Heart left ventricle (tissue), 16 donors: ENCODE measurements at regions not wholly inside any gene's neighbourhood (a gene's known extent, or its start where the extent isn't known, plus 50 kb on each side); places are given as distances from the start of the nearest gene placed in this dataset.
"Not testable (repeated sequence)": the region's sequence is repeated elsewhere in the genome, so short reads cannot be mapped to it uniquely, and the experiment has no call there.

Source experiments
- ATAC-seq, 4 donors: fragments of 200-7000 bp; cut with Tn5 transposase; one replicate each; pipeline ENCODE4 v1.9.1; 2020 to 2022; ENCODE audit warnings: moderate library complexity in 4 of 4, mild to moderate bottlenecking in 3 of 4, moderate number of reproducible peaks in 1 of 4
- DNase-seq, 5 donors: peaks; one replicate each; pipeline ENCODE4 v3.0.0-alpha.2; 2020
- H3K27ac ChIP-seq, 12 donors: fragments of 200-600 bp; sonication (generic) in 4 of 12; one replicate each; pipeline versions ENCODE4 v1.5.0 to v1.8.0; 2016 to 2022; ENCODE audit warnings: mild to moderate bottlenecking in 2 of 12
- H3K27me3 ChIP-seq, 9 donors: fragments of 200-600 bp; sonication (generic) in 2 of 9; one replicate each; pipeline versions ENCODE4 v1.5.1 to v1.8.0; 2016 to 2022; ENCODE audit warnings: mild to moderate bottlenecking in 3 of 9
- H3K36me3 ChIP-seq, 9 donors: fragments of 200-600 bp; sonication (generic) in 2 of 9; one replicate each; pipeline versions ENCODE4 v1.5.0 to v1.8.0; 2018 to 2022; ENCODE audit warnings: mild to moderate bottlenecking in 2 of 9
- H3K4me1 ChIP-seq, 12 donors: fragments of 200-600 bp; sonication (generic) in 4 of 12; one replicate each; pipeline versions ENCODE4 v1.5.0 to v1.8.0; 2016 to 2022; ENCODE audit warnings: mild to moderate bottlenecking in 3 of 12
- H3K4me3 ChIP-seq, 12 donors: fragments of 200-600 bp; sonication (generic) in 4 of 12; one replicate each; pipeline versions ENCODE4 v1.5.0 to v1.8.0; 2017 to 2022; ENCODE audit warnings: mild to moderate bottlenecking in 9 of 12, moderate library complexity in 4 of 12
- H3K9me3 ChIP-seq, 12 donors: fragments of 200-600 bp; sonication (generic) in 4 of 12; one replicate each; pipeline versions ENCODE4 v1.5.0 to v1.8.0; 2016 to 2022; ENCODE audit warnings: mild to moderate bottlenecking in 1 of 12
- POLR2A ChIP-seq, 2 donors: fragments of 450-650 bp; IDR thresholded peaks; one replicate each; pipeline ENCODE4 v1.6.1; 2017; ENCODE audit warnings: antibody characterized with exemption in 2 of 2, mild to moderate bottlenecking in 2 of 2, moderate library complexity in 2 of 2
- WGBS, 4 donors: extraction: QIAGEN DNeasy Blood & Tissue Kit in 2 of 4; methylation state at CpG; one replicate each; pipeline versions ENCODE4 v1.1.5 to v1.1.7; 2013 to 2018; 5-methylcytosine and 5-hydroxymethylcytosine counted together
- intact Hi-C, 10 donors: fragments of 100-400 bp; cut with DNase I; formaldehyde crosslinking; loops; one replicate each; pipeline versions ENCODE4 v1.11.1 to v1.14.2; 2022
- TF ChIP-seq, protein P1 (sequence below), 12 donors: fragments of 200-600 bp; sonication (generic) in 4 of 12; IDR thresholded peaks; one replicate each; pipeline versions ENCODE4 v1.5.0 to v1.8.0; 2018 to 2022; ENCODE audit warnings: antibody characterized with exemption in 12 of 12, mild to moderate bottlenecking in 5 of 12
- donor health status: ischemic (EF 13 %, LVEDD 7.1; RV severe dilation, severe dysfunction).
- donor health status: healthy with polysubstance abuse.
- donor health status: DM: no; HTN: yes; CAD: no.
- donor health status: DM: no; HTN: no; CAD: no.
- donor health status: ischemic (EF 25% LVEDD 6.9; RV normal size, moderate dysfunction).
- donor health status: ischemic (EF 25% LVEDD 5.7; RV mildly dilated, moderate dysfunction).
- donor health status: healthy.
- donor health status: DM: yes; HTN: yes; CAD: no.
- donor health status: ischemic (EF 35%, LVEDD 5.7; RV mildly dilated, moderate dysfunction).
- donor health status: nonischemic (EF 11% LVEDD 7.7; RV severe dilation, severe dysfunction).
- donor health status: DM: yes; HTN: yes; CAD: no.
- donor health status: PGD.
- donor health status: ischemic (EF 29% LVEDD 5.4; RV normal size, mild dysfunction).
- donor health status: nonischemic (EF 23%, LVEDD 6.1; RV moderate dilation, normal function).

DNA sequence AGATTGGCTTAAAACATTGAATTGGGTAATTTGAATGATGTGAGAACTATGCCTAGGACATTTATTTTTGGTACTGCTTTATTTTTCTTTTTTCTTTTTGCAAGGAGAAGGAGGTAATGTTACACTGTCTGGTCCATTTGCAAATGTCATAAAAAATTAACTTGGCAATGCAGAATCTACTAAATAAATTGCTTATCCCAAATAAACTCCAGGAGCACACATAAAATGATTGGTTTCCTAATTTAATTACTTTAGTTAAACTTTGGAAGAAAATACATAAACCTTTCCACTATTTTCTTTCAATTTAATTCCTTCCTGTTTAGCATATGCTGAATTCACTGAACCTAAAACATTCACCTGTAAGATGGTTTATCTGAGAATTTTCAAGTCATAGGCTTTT is 238.4 kb upstream of the ETAA1 start:
- Histone ChIP-seq H3K9me3 (no peaks in the 10 kb centered on the region), H3K36me3 (no peaks in the 10 kb centered on the region), H3K4me3 (no peak overlapping the region), H3K27me3 (no peaks in the 10 kb centered on the region), H3K4me1 (no peaks in the 10 kb centered on the region), H3K27ac (no peak overlapping the region)
- no peak for DNase-seq
- TF ChIP-seq, protein P1, sequence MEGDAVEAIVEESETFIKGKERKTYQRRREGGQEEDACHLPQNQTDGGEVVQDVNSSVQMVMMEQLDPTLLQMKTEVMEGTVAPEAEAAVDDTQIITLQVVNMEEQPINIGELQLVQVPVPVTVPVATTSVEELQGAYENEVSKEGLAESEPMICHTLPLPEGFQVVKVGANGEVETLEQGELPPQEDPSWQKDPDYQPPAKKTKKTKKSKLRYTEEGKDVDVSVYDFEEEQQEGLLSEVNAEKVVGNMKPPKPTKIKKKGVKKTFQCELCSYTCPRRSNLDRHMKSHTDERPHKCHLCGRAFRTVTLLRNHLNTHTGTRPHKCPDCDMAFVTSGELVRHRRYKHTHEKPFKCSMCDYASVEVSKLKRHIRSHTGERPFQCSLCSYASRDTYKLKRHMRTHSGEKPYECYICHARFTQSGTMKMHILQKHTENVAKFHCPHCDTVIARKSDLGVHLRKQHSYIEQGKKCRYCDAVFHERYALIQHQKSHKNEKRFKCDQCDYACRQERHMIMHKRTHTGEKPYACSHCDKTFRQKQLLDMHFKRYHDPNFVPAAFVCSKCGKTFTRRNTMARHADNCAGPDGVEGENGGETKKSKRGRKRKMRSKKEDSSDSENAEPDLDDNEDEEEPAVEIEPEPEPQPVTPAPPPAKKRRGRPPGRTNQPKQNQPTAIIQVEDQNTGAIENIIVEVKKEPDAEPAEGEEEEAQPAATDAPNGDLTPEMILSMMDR (IDR thresholded peaks at IDR 0.05), result no peak
- TF ChIP-seq POLR2A (IDR thresholded peaks at IDR 0.05), result no peak
- no peak for ATAC-seq
- intact Hi-C loops, result no loop called here

DNA sequence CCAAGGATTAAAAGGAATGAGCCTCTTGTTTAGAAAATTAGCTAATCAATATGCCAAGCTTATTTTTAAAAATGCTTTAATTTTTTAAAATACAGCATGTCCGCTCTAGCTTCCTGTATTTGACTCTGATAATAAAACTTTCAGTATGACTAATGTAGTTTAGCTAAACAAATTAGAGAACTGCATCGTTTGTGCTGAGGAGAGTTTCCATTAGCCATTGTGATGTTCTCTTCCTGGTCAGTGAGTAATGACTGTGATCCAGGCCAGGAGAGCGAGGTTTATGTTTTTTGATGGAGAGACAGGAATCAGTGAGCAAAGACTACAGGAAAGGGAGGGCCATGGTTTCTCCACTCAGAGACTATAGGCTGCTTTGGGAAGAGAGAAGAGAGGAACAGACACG is 237.2 kb upstream of the ETAA1 start:
- H3K27me3 ChIP-seq, result no peaks in the 10 kb centered on the region
- no peak for ATAC-seq
- no peak overlapping the region for H3K4me3 ChIP-seq
- TF ChIP-seq POLR2A (IDR thresholded peaks at IDR 0.05), result no peak
- TF ChIP-seq, protein P1 (IDR thresholded peaks at IDR 0.05), result no peak
- H3K9me3 ChIP-seq, result no peaks in the 10 kb centered on the region
- 66 to 76% (median 68%) methylated on average over 4 of the region's 4 CpGs for WGBS, 4 donors
- no peaks in the 10 kb centered on the region for H3K4me1 ChIP-seq
- intact Hi-C loops, result no loop called here
- H3K36me3 ChIP-seq, result no peaks in the 10 kb centered on the region
- H3K27ac ChIP-seq, result peak overlapping the region in 1 of 12 donors; percentile 38
- DNase-seq, result no peak

DNA sequence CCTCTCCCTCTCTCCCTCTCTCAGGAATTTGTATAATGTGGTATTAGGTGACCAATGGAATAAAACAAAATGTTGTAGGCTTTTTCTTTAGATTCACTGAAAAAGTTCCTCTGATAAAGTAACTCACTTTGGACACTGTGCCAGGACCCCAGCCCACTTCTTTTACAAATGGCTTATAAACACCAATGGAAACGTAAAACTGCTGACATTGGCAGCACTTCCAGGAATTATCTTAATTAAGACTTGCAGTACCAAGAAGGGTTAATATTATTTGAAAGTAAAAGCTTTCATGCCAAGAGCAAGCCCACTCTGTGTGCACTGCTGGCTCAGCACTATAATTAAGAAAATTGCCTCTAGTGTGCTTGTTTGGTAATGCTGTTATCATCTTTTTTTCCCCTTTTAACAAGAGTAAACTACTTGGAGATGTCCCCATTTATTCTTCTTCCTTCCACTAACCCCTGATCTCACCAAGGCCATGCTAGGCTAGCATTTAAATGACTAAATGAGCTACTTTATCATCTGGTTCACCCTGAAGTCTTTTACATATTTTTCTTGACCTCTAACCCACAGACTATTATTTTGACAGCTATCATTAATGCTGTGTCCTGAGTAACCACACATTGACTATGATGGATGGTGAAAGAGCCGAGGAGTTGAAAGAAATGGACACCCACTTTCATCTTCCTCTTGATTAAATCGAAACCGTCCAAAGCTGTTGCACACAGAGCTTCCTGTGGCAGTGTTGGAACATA is 232.2 kb upstream of the ETAA1 start:
- ATAC-seq, result no peak
- Histone ChIP-seq H3K4me3 (no peak overlapping the region), H3K27ac (no peak overlapping the region), H3K27me3 (no peaks in the 10 kb centered on the region), H3K4me1 (no peaks in the 10 kb centered on the region), H3K9me3 (peaks cover 0 to 5% (median 0%) of the 10 kb centered on the region in 12 donors), H3K36me3 (no peaks in the 10 kb centered on the region)
- WGBS, 4 donors, result 49 to 70% (median 60%) methylated on average over 4 of the region's 4 CpGs
- no peak for DNase-seq
- TF ChIP-seq POLR2A (IDR thresholded peaks at IDR 0.05), result no peak
- TF ChIP-seq, protein P1 (IDR thresholded peaks at IDR 0.05), result no peak
- intact Hi-C loops, result no loop called here

DNA sequence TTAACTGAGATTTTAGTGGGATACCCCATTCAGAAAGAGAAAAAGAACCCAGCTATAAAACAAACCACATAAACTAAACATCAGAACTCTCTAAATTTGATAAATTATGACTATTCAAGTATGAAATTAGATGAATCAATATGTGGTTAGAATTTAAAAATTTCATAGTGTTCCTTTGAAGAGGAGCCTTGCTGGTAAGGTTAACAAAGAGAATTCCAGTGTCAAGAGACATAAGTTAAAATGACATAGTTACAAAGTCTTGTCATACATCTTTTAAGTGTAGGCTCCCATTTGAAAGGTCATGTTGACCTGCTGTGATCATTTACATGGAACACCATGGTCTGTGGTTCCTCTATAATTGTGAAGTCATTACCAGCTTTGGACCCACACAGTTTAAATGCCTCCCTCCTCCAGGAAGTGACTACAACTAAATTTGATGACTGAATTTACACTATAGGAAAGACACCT is 231.6 kb upstream of the ETAA1 start:
- H3K36me3 ChIP-seq, result no peaks in the 10 kb centered on the region
- DNase-seq (no peak), ATAC-seq (no peak)
- H3K27me3 ChIP-seq, result no peaks in the 10 kb centered on the region
- H3K27ac ChIP-seq, result no peak overlapping the region
- intact Hi-C loops, result no loop called here
- H3K4me1 ChIP-seq, result no peaks in the 10 kb centered on the region
- TF ChIP-seq, protein P1 (IDR thresholded peaks at IDR 0.05), result no peak
- TF ChIP-seq POLR2A (IDR thresholded peaks at IDR 0.05), result no peak
- peaks cover 0 to 5% (median 0%) of the 10 kb centered on the region in 12 donors for H3K9me3 ChIP-seq
- no peak overlapping the region for H3K4me3 ChIP-seq

DNA sequence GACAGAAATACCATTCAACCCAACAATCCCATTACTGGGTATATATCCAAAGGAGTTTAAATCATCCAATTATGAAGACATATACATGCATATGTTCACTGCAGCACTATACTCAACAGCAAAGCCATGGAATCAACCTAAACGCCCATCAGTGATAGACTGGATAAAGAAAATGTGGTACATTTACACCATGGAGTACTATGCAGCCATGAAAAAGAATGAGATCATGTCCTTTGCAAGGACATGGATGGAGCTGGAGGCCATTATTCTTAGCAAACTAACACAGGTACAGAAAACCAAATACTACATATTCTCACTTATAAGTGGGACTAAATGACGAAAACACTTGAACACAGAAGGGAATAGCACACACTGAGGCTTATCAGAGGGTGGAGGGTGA is 230.6 kb upstream of the ETAA1 start:
- WGBS, 4 donors, result 75 to 80% (median 77%) methylated on average over 2 of the region's 2 CpGs
- H3K36me3 ChIP-seq, H3K4me3 ChIP-seq, ATAC-seq, H3K27me3 ChIP-seq, H3K9me3 ChIP-seq, H3K4me1 ChIP-seq, H3K27ac ChIP-seq, intact Hi-C loops, DNase-seq: not testable (repeated sequence)
